Nephron (organoid): ENCODE measurements at regions not wholly inside any gene's neighbourhood (a gene's known extent, or its start where the extent isn't known, plus 50 kb on each side); places are given as distances from the start of the nearest gene placed in this dataset.

Experiments
- H3K27ac Mint-ChIP-seq, 3 experiments: 2 replicates each; pipeline ENCODE4 v1.8.0; 2020; ENCODE audit warnings: mixed read lengths in 3 of 3, mild to moderate bottlenecking in 2 of 3, moderate library complexity in 1 of 3
- H3K27me3 Mint-ChIP-seq: 2 replicates; pipeline ENCODE4 v1.8.0; 2021; ENCODE audit warnings: low read depth, mild to moderate bottlenecking, moderate library complexity, mixed read lengths
- H3K36me3 Mint-ChIP-seq: 2 replicates; pipeline ENCODE4 v1.8.0; 2020; ENCODE audit warnings: low read depth, mixed read lengths
- H3K4me1 Mint-ChIP-seq: 2 replicates; pipeline ENCODE4 v1.8.0; 2020; ENCODE audit warnings: mixed read lengths
- H3K4me3 Mint-ChIP-seq, 3 experiments: 2 replicates each; pipeline ENCODE4 v1.8.0; 2020; ENCODE audit warnings: mild to moderate bottlenecking in 3 of 3, mixed read lengths in 3 of 3, moderate library complexity in 2 of 3
- H3K9me3 Mint-ChIP-seq: 2 replicates; pipeline ENCODE4 v1.8.0; 2020; ENCODE audit warnings: mixed read lengths
- TF ChIP-seq, protein P1 (sequence below), 3 experiments: fragments of 200-600 bp; sonication (generic); IDR thresholded peaks; one replicate each; pipeline ENCODE4 v1.5.0; 2021; ENCODE audit warnings: antibody characterized with exemption in 3 of 3; ENCODE audit not compliant: unreplicated experiment in 3 of 3

DNA sequence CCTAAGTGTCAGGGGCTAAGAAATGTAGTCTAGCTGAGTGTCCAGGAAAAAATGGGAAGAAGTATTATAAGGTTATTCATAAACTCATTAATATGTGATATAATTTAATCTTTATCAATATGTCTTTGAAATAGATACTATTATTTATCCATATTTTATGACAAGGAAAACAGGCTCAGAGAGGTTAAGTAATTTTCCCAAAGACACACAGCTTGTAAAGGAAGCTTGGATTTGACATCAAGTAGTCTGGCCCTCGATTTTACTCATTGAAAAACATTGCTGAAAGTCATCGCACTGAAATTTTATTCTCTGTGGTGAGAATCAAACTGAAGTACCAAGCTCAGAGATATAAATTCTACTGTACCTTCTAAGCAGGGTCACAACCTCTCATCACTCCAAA, 276.9 kb downstream of the MSX2 start:
- TF ChIP-seq, protein P1, sequence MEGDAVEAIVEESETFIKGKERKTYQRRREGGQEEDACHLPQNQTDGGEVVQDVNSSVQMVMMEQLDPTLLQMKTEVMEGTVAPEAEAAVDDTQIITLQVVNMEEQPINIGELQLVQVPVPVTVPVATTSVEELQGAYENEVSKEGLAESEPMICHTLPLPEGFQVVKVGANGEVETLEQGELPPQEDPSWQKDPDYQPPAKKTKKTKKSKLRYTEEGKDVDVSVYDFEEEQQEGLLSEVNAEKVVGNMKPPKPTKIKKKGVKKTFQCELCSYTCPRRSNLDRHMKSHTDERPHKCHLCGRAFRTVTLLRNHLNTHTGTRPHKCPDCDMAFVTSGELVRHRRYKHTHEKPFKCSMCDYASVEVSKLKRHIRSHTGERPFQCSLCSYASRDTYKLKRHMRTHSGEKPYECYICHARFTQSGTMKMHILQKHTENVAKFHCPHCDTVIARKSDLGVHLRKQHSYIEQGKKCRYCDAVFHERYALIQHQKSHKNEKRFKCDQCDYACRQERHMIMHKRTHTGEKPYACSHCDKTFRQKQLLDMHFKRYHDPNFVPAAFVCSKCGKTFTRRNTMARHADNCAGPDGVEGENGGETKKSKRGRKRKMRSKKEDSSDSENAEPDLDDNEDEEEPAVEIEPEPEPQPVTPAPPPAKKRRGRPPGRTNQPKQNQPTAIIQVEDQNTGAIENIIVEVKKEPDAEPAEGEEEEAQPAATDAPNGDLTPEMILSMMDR (IDR thresholded peaks at IDR 0.05; ENCODE audit: unreplicated experiment in 3 of 3), result no peak
- H3K36me3 Mint-ChIP-seq, result no peaks in the 10 kb centered on the region
- H3K4me1 Mint-ChIP-seq, result no peaks in the 10 kb centered on the region
- H3K27ac Mint-ChIP-seq, result no peak overlapping the region
- peaks cover 27% of the 10 kb centered on the region for H3K27me3 Mint-ChIP-seq
- peaks cover 4% of the 10 kb centered on the region for H3K9me3 Mint-ChIP-seq
- no peak overlapping the region for H3K4me3 Mint-ChIP-seq

DNA sequence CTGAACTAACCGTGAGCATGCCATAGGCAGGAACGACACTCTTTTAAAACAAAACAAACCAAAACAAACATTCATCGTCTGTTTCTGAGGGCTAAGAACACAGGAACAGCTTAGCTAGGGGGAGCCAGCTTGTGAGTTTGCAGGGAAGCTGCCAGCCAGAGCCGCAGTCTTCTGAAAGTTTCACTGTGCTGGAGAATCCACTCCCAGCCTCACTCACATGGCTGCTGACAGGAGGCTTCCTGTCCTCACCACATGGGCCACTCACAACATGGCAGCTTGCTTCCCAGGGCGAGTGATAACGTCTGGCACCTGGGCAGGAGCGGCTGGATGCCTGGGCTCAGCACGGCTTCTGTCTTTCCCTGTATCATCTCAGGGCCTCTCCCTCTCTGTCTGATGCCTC, 275.2 kb downstream of the MSX2 start:
- no peaks in the 10 kb centered on the region for H3K4me1 Mint-ChIP-seq
- no peaks in the 10 kb centered on the region for H3K36me3 Mint-ChIP-seq
- H3K4me3 Mint-ChIP-seq, result no peak overlapping the region
- TF ChIP-seq, protein P1 (IDR thresholded peaks at IDR 0.05; ENCODE audit: unreplicated experiment in 3 of 3), result no peak
- H3K27ac Mint-ChIP-seq, result no peak overlapping the region
- H3K27me3 Mint-ChIP-seq, result peaks cover 27% of the 10 kb centered on the region
- H3K9me3 Mint-ChIP-seq, result peaks cover 4% of the 10 kb centered on the region

DNA sequence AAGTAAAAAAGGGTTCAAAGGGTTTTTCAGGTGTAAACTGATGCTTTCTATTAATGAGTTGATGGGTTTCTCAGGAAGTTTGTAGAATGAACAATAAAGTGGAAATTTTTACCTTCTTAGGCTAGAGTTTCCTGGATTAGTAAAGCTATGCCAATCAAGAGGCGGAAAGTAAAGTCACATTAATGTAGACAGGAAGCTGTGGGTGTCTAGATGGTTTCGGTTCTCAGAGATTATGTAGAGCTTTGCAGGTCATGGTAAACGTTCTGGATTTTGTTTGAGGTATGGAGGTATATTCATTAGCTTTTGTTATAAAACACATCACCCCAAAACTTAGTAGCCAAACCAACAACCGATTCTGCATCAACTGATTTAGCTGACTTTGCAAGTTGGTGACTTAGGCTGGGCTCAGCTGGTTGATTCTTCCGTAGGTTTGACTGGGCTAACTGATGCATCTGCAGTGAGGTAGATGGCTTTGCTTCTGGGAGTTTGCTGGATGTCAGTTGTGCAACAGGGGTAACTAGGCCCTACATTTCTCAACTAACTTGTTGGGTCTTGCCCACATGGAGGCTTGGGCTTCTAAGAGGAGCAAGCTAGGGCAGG, 273.8 kb downstream of the MSX2 start:
- peaks cover 4% of the 10 kb centered on the region for H3K9me3 Mint-ChIP-seq
- TF ChIP-seq, protein P1 (IDR thresholded peaks at IDR 0.05; ENCODE audit: unreplicated experiment in 3 of 3), result no peak
- H3K27me3 Mint-ChIP-seq, result peaks cover 20% of the 10 kb centered on the region
- no peaks in the 10 kb centered on the region for H3K4me1 Mint-ChIP-seq
- H3K27ac Mint-ChIP-seq, result no peak overlapping the region
- H3K4me3 Mint-ChIP-seq, result no peak overlapping the region
- H3K36me3 Mint-ChIP-seq, result no peaks in the 10 kb centered on the region

DNA sequence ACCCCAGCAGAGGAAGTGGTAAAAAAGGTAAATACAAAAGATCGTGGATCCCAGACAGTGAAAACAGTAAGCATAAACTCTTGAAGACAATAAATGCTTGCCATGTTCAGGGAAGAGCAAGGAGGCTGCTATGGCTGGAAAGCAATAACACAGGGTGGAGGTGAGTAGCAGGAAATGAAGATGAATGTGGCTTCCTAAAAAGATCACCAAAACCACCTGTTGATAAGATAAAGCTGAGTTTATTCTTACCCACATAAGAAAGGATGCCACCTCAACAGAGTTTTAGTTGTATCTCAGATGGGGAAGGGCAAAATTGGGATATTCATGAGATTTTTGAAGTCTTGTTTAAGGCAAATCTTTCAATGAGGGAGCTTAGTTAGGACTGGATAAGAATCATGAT, 273.3 kb downstream of the MSX2 start:
- H3K27ac Mint-ChIP-seq, result no peak overlapping the region
- no peak overlapping the region for H3K4me3 Mint-ChIP-seq
- H3K4me1 Mint-ChIP-seq, result no peaks in the 10 kb centered on the region
- TF ChIP-seq, protein P1 (IDR thresholded peaks at IDR 0.05; ENCODE audit: unreplicated experiment in 3 of 3), result no peak
- H3K36me3 Mint-ChIP-seq, result no peaks in the 10 kb centered on the region
- H3K27me3 Mint-ChIP-seq, result peaks cover 20% of the 10 kb centered on the region
- peaks cover 4% of the 10 kb centered on the region for H3K9me3 Mint-ChIP-seq

DNA sequence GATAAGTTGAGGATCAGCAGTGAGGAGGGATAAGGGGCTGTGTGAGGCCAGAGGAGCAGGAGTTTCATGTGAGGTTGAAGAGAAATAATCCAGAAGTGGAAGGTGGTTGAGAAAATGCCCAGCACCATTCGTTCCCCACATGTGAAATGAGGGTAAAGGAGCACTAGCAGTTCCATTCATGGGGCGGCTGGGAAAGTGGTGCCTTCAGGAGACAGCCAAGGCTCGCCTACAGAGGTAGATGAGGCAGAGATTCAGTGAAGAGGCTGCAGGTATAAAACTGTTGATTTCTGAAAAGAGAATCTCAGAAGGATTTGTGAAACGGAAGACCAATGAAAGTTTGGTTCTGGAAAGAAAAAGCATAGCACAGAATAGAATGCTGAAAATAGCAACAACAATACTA, 272.6 kb downstream of the MSX2 start:
- Mint-ChIP-seq H3K4me3 (no peak overlapping the region), H3K27ac (no peak overlapping the region), H3K27me3 (peaks cover 21% of the 10 kb centered on the region), H3K9me3 (peaks cover 4% of the 10 kb centered on the region), H3K36me3 (no peaks in the 10 kb centered on the region), H3K4me1 (no peaks in the 10 kb centered on the region)
- TF ChIP-seq, protein P1 (IDR thresholded peaks at IDR 0.05; ENCODE audit: unreplicated experiment in 3 of 3), result no peak

DNA sequence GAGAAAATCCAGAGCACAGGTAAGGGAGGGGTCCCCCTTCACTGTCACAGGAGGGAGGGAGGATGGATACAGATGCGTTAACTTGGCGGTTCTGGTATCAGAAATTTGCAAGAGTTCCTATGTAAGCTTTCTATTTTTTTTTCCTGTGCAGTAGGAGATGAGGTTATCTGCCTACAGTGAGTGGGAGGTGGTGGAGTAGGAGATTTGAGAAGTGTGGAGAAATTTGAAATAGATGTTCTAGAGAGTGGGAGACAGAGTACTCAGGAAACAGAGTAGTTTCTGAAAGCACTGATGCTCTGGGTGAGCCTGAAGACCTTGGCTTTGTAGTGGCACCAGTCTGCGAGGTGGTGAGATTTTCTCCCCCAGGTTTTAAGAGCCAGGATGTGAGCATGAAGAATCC, 271.4 kb downstream of the MSX2 start:
- Mint-ChIP-seq H3K4me3 (no peak overlapping the region), H3K9me3 (peaks cover 4% of the 10 kb centered on the region), H3K4me1 (peaks cover 9% of the 10 kb centered on the region), H3K36me3 (no peaks in the 10 kb centered on the region), H3K27ac (no peak overlapping the region), H3K27me3 (peaks cover 23% of the 10 kb centered on the region)
- TF ChIP-seq, protein P1 (IDR thresholded peaks at IDR 0.05; ENCODE audit: unreplicated experiment in 3 of 3), result no peak
